NCI-H2227 (cell line): ENCODE measurements at regions not wholly inside any gene's neighbourhood (a gene's known extent, or its start where the extent isn't known, plus 50 kb on each side); places are given as distances from the start of the nearest gene placed in this dataset.

ENCODE experiments used
- DNase-seq: peaks from one replicate; lab custom pipeline; 2025; ENCODE audit not compliant: unreplicated experiment; lab: John Stamatoyannopoulos, UW

DNA sequence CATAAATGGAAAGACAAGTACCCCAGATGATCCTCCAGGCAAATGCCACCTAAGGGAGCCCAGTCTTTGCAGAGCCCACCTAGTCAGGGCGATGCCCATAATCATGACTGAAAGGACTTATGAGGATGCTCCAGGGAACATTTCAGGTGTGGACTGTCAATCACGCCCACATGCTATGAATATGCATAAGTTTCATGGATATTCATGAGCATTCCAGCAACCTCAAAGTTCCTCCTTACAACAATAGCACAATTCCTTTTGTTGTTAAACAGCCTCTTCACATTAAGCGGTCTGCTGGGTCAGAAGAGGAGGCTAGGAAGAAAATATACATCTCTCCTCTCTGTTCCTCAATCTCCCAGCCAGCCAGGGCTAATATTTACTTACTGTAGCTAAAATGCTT lies 161.6 kb downstream of the C5orf15 start:
- DNase-seq, result peak; percentile 9

- no peak for DNase-seq
These were observed 166.3 kb downstream of the C5orf15 start for GRCh38 chr5:133801955-133802751.

GRCh38 chr5:133801431-133801830 lies 167.0 kb downstream of the C5orf15 start:
- DNase-seq, result no peak

DNA sequence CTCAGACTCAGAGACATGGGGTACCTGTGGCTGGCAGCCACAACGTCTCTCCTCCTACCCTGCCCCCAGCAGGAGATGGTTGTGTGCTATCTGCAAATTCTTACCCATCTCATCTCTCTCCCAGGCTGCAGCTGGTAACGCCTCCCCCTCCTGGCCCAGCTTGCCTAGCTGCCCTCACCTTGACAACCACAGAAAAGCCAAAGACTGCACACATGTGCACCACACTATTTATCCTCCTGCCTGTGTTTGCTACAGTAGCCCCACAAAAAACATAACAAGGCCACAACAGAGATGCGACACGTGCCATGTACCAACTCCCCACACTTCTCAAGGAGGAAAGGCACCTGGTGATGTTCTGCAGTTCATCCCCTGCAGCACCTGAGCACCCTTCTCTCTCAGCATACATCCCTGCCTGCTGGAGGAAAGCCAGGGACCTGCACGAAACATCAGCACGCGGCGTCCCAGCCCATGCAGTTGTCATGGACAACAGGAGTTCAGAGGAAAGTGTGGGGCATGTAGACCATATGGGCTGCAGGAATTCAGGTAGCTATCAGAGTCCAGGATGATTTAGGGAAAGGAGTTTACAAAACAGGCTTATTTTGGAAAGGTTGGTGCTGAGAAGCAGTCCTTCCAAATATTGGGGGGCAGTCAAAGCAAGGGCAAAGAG lies 168.7 kb downstream of the C5orf15 start:
- DNase-seq, result no peak

- no peak for DNase-seq
These were observed 171.3 kb downstream of the C5orf15 start for GRCh38 chr5:133797167-133797566.

DNA sequence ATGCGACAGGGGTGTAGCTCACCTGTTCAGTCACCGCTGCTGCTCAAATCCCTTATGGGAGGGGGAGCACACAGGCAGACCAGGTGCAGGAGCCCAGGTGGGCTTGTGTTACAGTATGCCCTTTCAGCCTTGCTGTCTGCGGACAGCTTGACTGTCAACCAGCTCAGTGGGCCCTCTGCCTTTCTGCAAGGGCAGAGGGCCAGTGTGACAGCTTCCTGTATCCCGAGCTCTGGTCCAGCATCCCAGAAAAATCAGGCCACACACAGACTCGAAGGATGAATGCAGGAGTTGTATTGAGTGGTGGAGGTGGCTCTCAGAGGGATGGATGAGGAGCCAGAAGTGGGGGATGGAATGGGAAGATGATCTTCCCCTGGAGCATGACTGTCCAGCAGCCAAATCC lies 172.2 kb downstream of the C5orf15 start:
- DNase-seq, result no peak

GRCh38 chr5:133794771-133795415 lies 173.5 kb downstream of the C5orf15 start:
- DNase-seq, result no peak

DNA sequence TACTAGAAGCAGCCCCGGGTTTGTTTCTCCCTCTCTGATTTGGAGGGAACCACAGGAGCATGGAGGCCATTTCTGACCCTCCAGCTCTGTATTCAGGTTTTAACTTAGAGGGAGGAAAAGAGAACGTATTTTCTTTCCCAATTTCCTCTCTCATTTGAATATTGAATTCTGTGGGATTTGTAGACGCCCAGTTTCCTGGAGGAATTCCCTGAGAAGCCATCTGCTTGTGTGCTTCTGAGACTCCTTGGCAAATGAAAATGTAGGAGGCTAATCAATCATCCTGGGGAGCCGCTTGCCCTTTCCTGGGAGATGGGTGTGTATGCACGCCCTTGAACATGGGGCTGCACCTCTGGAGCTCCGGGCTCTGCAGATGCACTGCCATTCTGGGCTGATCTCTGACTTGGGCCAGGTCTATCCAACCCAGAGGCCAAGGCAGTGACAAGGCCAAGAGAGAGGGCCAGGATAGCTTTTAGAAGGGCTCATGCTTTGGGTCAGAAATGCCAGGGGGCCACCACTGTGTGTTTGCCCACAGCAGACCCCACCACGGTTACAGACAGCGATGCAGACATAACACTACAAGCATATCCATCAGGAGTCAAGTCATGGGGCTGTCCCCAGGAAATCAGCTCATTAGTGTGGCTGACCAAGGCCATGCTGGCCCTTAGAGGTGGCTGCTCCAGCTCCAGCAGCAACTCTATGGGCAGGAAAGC lies 174.5 kb downstream of the C5orf15 start:
- DNase-seq, result no peak

- DNase-seq, result no peak
These were observed 175.8 kb downstream of the C5orf15 start for GRCh38 chr5:133792655-133793054.

DNA sequence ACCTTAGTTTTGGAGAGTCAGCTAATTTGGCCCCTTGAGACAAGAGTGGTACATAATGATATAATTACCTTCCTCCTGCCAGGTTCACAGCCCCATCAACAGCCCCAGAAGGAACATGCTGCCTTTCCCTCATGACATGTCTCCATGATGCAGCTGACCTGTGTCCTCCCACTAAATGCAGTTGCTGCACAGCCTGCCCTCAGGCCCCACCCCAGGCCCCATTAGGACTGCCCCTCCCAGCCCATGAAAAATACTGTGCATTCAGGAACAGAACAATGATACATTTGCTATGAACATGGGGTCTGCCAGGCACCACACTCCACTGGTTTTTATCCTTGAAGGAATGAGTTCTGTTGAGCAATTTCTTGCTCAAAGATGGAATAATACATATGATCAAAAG lies 176.4 kb downstream of the C5orf15 start:
- DNase-seq, result no peak

- DNase-seq, result no peak
These were observed 177.5 kb downstream of the C5orf15 start for GRCh38 chr5:133790898-133791297.

DNA sequence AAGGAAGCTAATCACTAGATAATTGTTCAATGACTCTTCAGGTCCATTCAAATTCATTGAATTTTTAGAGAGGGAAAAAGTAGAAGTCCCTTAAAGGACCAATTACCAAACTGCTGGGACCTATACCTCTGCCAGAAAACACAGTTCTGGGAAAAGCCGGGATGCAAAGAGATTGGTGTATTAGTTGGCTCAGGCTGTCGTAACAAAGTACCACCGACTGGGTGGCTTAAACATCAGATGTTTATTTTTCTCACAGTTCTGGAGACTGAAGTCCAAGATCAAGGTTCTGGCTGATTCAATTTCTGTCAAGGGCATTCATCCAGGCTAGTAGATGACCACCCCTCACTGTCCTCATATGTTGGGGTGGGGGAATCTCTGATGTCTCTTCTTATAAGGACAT lies 177.1 kb upstream of the FSTL4 start:
- DNase-seq, result no peak

DNA sequence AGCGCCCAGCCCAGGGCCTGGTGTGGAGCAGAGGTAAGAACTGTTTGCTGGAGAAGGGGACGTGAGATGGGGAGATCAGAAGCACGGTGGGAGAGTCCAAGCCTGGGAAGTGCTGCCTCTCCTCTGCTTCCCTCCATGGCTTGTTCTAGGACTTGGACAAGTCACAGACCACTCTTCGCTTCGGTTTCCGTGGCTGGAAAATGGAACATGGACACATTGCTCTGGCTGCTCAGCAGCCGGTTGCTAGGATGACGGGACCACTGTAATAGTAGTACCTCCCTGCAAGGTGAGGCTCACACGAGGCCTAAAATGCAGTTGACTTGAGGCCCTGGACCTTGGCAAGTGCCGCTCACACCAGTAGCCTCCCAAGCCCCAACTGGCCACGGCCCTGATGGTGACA lies 175.8 kb upstream of the FSTL4 start:
- no peak for DNase-seq

DNA sequence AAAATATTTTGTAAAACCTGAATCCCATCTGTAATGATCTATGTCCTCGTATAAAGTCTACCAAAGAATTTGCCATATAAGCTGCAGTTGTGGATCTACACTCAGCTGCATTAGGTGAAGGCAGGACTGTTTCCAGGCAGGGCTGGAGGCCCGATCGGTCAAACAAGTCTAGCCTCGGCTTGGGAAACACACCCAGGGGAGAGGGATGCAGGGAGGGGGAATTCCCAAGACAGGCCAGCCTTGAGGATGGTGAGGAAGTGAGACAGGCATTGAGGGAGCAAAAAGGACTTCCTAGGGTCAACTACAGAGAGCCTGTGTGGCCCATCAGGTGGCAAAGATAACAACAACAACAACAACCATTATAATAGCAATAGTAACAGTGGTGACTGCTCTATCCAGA lies 174.1 kb upstream of the FSTL4 start:
- DNase-seq, result no peak

DNA sequence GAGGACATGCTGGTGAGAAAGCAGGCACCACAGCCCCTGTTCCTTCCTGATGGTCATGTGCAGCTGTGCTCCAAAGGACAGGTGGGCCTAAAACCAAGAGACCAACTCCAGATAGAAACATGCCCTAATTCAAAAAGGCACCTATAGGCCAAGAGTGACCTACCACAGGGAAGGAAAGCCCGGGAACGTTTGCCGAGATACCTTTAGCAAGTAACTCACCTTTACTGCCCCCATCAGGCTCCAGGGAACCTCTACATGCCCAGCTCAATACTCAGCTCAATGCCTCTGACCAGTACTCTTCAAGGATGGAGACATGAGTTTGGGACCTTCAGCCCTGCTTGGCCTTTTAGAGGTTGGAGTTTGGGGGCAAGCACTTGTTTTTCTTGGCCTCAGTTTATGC lies 172.8 kb upstream of the FSTL4 start:
- no peak for DNase-seq

- no peak for DNase-seq
These were observed 171.1 kb upstream of the FSTL4 start for GRCh38 chr5:133783481-133783880.

DNA sequence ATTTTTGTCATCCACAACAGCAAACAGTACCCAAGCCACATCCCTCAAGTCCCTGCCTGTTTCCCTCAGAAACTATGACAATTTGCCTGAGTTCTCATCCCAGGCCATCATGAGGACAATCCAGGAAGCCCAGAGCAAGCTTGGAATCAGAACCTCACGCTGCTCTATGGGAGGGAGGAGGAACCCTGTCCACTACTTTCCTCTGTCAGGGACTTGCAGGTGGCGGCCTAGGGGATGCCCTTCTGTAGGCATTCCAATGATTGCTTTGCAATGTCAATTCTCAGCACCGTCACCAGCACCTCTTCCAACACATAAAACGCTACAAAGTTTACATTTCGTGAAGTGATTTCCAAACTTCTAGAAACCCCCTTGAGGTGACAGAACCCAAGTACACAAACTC lies 170.4 kb upstream of the FSTL4 start:
- no peak for DNase-seq

- no peak for DNase-seq
These were observed 169.3 kb upstream of the FSTL4 start for GRCh38 chr5:133781436-133782225.

- DNase-seq, result no peak
These were observed 168.4 kb upstream of the FSTL4 start for GRCh38 chr5:133780619-133781280.

DNA sequence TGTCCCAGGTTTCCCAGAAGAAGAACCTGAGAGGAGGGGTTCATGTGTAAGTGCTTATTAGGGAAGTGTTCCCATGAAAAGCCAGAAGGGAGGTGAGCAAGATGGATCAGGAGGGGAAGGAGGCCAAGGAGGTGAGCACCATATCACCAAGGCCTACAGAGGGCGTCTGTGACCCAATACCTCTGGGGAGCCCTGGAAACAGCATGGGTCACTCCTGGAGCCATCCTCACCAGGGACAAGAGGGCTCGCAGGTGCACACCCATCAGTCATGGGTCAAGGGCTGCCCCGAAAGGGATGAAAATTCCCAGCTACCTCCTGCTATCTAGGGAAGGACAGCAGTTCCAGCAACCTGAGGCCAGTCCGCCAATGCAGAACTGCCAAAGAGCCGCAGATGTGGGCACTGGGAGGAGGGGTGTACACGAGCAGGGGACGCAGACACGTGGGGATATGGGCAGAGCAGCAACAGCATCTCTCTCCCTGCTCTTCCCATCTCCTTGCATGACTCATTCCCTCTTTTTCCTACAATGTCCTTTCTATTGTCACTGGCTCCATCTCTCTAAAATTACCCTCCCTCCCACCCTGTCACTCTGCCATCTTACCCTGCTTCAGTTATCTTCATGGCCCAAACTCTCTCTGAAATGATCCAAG lies 167.6 kb upstream of the FSTL4 start:
- no peak for DNase-seq
